ENCODE measurements at regions not wholly inside any gene's neighbourhood (a gene's known extent, or its start where the extent isn't known, plus 50 kb on each side); places are given as distances from the start of the nearest gene placed in this dataset.

DNA sequence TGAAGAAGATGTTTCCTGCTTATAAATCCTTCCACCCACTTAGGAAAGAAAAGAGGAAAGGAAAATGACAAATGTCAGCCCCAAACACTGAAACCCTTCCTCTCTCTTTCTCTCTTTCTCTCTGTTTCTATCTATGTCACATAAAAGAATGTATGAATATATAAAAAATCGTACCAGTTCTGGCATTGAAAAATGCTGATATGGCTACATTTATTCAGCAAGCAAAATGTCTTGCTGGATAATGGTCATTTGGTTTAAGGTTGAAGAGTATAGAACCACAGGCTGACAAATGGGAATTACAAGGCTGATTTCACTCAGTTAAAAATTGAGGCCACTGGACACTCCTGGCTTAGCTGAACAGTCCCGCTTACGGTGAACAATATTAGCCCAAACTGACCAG lies 335.9 kb downstream of the PARP8 start:
- in situ Hi-C loops (cut with HindIII; ENCODE audit: low pct_ligation_motif_present, low pct_unique_long_range_greater_than_20kb, low sequenced_read_pairs): no loop called here
- DNase-seq: no peak

DNA sequence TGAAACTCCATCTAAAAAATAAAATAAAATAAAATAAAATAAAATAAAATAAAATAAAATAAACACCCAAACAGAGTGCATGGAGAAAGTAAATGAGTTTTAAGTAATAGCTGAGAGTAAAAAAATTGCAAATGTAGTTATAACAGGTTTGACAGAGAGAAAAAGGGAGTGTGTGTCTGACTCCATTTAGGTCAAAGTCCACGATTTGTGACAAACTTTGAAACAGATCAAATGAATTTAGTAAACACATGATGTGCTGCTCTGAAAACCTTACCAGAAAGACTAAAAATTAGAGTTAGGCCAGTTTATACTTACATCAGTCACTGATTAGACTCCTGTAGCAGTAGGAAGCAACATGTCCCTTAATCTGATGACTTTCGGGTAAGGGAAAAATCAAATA lies 346.6 kb downstream of the PARP8 start:
- in situ Hi-C loops (cut with HindIII; ENCODE audit: low pct_ligation_motif_present, low pct_unique_long_range_greater_than_20kb, low sequenced_read_pairs): no loop called here
- DNase-seq: no peak

- no peak for DNase-seq
- in situ Hi-C loops (cut with HindIII; ENCODE audit: low pct_ligation_motif_present, low pct_unique_long_range_greater_than_20kb, low sequenced_read_pairs): no loop called here
Observed at GRCh38 chr5:51018423-51018822, 352.0 kb downstream of the PARP8 start.

- in situ Hi-C loops (cut with HindIII; ENCODE audit: low pct_ligation_motif_present, low pct_unique_long_range_greater_than_20kb, low sequenced_read_pairs): no loop called here
- DNase-seq: no peak
Observed at GRCh38 chr5:51024263-51024662, 357.8 kb downstream of the PARP8 start.

DNA sequence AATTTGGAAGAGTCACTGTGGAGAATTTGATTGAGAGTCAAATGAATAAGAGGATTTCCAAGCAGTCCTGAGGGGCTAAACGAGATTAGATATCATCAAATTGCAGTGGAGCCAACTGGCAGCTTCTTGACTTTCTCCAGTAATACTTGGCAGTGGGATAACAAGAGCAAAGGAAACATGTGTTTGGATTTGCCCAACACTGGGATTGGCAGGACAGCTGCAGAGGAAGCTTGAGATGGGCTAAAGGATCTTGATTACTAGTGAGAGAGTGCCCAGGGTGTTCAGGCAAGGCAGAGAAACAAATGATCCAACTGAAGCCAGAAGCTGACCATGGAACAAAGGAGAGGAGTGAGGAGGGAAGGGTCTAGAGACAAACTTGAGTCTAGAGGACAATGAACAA lies 356.0 kb upstream of the ISL1 start:
- DNase-seq: no peak
- in situ Hi-C loops (cut with HindIII; ENCODE audit: low pct_ligation_motif_present, low pct_unique_long_range_greater_than_20kb, low sequenced_read_pairs): no loop called here

DNA sequence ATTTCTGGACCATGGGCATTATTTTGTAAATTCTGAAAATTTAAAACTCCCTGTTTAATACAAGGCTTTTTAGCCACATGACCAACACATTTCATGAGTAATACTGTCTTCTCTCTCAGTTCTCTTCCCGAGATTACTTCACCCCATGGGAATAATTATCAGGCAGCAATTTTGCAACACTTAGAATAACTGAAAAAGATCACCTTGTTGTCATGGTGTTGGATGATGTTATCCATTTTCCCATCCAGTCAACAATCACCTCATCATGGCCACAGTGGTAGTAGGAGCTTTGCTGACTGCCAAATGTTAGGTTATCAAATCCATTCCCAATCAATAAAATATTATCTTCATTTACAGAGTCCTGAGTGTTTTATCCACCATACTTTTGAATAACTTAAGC lies 354.9 kb upstream of the ISL1 start:
- DNase-seq: no peak
- in situ Hi-C loops (cut with HindIII; ENCODE audit: low pct_ligation_motif_present, low pct_unique_long_range_greater_than_20kb, low sequenced_read_pairs): no loop called here

DNA sequence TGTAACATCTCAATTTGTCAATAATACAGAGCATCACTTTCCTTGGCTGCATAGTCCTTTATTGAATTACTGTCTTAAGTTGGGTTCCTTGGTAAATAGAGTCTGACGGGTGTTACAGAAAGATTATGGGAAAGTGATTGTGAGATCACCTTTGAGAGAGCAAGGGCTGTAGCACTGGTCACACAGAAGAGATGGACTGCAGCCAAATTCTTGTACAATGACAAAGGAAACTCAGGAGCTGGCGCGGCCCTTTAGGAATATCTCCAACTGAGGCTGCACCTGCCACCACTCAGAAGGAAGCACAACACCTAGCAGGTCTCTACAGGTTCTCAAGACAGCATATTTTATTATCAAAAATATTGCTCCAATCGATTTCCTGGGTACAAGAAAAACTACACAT lies 350.0 kb upstream of the ISL1 start:
- no peak for DNase-seq
- in situ Hi-C loops (cut with HindIII; ENCODE audit: low pct_ligation_motif_present, low pct_unique_long_range_greater_than_20kb, low sequenced_read_pairs): no loop called here

DNA sequence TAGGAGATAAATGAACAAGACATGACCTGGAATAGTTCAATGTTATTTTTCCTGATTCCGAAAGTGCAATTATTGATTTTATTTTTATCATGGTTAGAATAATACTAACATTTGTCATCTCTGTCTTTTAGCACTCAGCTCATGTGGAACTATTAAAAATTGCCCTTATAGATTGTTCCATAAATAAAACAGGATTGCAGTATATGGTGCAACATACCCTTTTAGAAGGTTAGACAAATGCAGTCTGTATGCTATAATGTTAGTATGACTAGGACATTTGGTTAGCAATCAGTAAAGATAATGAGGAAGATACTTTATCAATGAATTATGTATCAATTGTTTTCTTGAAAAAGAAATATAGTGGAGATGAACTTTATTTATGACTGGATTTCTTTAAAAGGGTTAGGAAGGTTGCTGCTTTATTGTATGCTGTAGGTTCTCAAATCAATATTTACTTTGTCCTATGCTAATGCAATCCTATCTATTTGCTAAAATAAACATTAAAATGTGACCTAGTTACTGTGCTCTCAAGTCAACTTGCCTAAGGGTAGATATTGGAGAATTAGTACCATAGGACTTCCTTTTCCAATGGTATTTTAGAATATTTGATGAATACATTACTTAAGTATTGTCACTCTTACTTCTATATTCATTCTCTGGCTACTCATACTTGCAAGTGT lies 348.9 kb upstream of the ISL1 start:
- no peak for DNase-seq
- in situ Hi-C loops (cut with HindIII; ENCODE audit: low pct_ligation_motif_present, low pct_unique_long_range_greater_than_20kb, low sequenced_read_pairs): no loop called here

DNA sequence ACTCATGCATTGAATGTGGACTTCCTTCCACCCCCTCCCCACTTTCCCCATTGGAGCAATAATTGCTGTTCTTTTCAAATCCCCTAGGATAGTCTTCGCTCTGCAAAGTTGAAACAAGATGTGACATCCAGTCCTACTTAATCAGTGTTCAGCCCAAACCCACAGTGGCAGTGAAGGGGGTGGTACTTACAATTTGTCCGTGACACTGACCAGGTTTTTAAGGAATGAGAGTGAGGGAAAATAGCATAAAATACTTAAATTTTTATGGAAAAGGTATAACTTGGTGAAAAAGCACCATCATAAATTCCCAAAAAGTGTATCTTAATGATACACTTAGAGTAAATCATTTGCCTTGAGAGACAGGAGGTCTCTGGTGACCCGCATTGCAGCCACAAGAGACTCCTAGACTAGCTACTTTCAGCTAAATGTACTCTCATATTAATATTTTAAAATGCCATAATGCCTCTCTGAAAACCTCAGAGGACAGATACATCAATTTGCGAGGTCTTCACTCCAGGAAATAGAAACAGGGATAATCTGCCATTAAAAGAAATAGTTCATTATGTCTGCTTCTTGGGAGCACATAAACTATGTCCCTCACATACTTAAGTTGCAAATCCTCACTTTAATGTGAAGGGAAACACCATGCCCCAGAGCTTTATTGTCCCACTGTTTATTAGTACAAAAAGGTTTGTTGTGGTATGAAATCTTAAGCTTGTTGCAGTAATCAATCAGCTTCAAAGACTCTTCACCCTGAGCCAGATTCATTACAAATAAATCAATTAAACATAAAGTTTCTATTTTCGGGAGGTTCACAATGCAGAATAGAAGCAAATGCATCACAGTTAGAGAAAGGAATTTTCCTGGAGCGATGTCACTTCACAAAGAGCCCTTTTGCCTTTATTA lies 343.6 kb upstream of the ISL1 start:
- no peak for DNase-seq
- in situ Hi-C loops (cut with HindIII; ENCODE audit: low pct_ligation_motif_present, low pct_unique_long_range_greater_than_20kb, low sequenced_read_pairs): no loop called here

GRCh38 chr5:51043745-51044144 lies 339.5 kb upstream of the ISL1 start:
- DNase-seq: no peak
- in situ Hi-C loops (cut with HindIII; ENCODE audit: low pct_ligation_motif_present, low pct_unique_long_range_greater_than_20kb, low sequenced_read_pairs): no loop called here

- DNase-seq: no peak
- in situ Hi-C loops (cut with HindIII; ENCODE audit: low pct_ligation_motif_present, low pct_unique_long_range_greater_than_20kb, low sequenced_read_pairs): no loop called here
Observed at GRCh38 chr5:51047369-51047768, 335.9 kb upstream of the ISL1 start.

- in situ Hi-C loops (cut with HindIII; ENCODE audit: low pct_ligation_motif_present, low pct_unique_long_range_greater_than_20kb, low sequenced_read_pairs): no loop called here
- DNase-seq: no peak
Observed at GRCh38 chr5:51053361-51053760, 329.9 kb upstream of the ISL1 start.

- in situ Hi-C loops (cut with HindIII; ENCODE audit: low pct_ligation_motif_present, low pct_unique_long_range_greater_than_20kb, low sequenced_read_pairs): no loop called here
- DNase-seq: no peak
Observed at GRCh38 chr5:51060953-51061352, 322.3 kb upstream of the ISL1 start.

GRCh38 chr5:51072937-51073336 lies 310.3 kb upstream of the ISL1 start:
- in situ Hi-C loops (cut with HindIII; ENCODE audit: low pct_ligation_motif_present, low pct_unique_long_range_greater_than_20kb, low sequenced_read_pairs): no loop called here

DNA sequence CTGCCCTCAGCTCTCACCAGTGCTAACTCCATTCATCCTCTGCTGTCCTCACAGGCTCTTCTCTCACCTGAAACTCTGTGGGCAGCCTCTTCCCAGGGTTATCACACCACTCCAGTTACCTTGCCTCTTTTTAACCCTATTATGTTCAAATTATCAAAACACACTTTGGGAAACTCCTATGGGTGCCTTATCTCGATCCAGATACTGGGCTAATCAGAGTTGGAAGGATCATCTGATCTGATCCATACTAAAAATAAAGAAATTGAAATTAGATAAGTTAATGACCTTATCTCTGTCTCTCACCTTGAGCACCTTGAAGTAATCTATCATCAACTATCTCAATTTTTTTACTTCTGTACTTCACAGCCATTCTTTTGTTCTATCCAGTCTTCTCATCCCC lies 300.5 kb upstream of the ISL1 start:
- no peak for DNase-seq
- in situ Hi-C loops (cut with HindIII; ENCODE audit: low pct_ligation_motif_present, low pct_unique_long_range_greater_than_20kb, low sequenced_read_pairs): no loop called here

More at GRCh38 chr5:51072937-51073336, 310.3 kb upstream of the ISL1 start:
- DNase-seq: no peak

DNA sequence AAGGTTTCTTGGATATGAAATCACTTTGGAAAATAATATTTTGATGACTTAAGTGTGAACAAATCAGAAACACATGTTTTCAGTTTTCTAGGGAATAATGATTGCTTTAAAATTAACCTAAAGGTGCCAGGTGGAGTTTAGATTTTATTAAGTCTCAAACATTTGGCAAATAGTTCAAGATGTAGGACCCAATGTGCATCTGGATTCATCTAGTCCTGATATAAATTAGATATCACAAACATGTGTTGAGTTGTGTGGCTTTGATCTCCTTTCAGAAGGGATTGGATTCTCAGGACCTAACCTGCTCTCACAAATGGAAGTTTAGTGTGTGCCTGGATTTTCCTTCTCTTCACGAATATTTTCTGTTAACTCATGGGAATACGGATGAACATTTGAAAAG lies 291.4 kb upstream of the ISL1 start:
- no peak for DNase-seq
- in situ Hi-C loops (cut with HindIII; ENCODE audit: low pct_ligation_motif_present, low pct_unique_long_range_greater_than_20kb, low sequenced_read_pairs): no loop called here

DNA sequence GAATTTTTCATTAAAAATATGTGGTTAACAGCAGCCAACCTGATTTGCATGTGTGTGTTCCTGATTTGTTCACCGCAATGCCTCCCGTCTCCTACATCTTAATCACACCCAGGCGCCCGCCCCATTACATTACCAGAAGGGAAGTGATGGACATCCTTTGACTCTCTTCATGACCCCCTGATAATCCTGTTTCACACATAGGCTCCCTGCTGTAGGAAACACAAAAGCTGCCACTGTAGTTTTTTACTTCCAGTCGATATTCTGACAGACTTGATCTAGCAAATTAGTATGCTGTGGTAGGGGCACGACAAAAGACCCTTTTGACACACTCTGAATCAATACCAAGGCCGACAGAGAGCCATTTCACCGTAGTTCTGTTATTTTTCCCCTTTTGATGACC lies 287.8 kb upstream of the ISL1 start:
- in situ Hi-C loops (cut with HindIII; ENCODE audit: low pct_ligation_motif_present, low pct_unique_long_range_greater_than_20kb, low sequenced_read_pairs): no loop called here
- no peak for DNase-seq

GRCh38 chr5:51096859-51097258 lies 286.4 kb upstream of the ISL1 start:
- in situ Hi-C loops (cut with HindIII; ENCODE audit: low pct_ligation_motif_present, low pct_unique_long_range_greater_than_20kb, low sequenced_read_pairs): no loop called here
- no peak for DNase-seq

GRCh38 chr5:51099173-51099853 lies 283.9 kb upstream of the ISL1 start:
- in situ Hi-C loops (cut with HindIII; ENCODE audit: low pct_ligation_motif_present, low pct_unique_long_range_greater_than_20kb, low sequenced_read_pairs): no loop called here
- no peak for DNase-seq

All from ACHN (cell line).